ENCODE measurements at regions not wholly inside any gene's neighbourhood (a gene's known extent, or its start where the extent isn't known, plus 50 kb on each side); places are given as distances from the start of the nearest gene placed in this dataset.

GRCh38 chr12:71009430-71010142 lies 89.0 kb upstream of the PTPRR start:
- H3K9ac ChIP-seq (ENCODE audit: low read depth, low read length): no peak overlapping the region
- H3K27me3 ChIP-seq (ENCODE audit: control insufficient read depth, insufficient read depth, low read length): no peaks in the 10 kb centered on the region
- no peak overlapping the region for H3K4me2 ChIP-seq (ENCODE audit: low read length)
- H3K36me3 ChIP-seq (ENCODE audit: insufficient read depth, low read length): no peaks in the 10 kb centered on the region
- H3K9me3 ChIP-seq (replicated peaks; ENCODE audit: low read length): no peaks in the 10 kb centered on the region
- no peak overlapping the region for H3K4me3 ChIP-seq (ENCODE audit: low read length)
- peaks cover 18% of the 10 kb centered on the region for H3K4me1 ChIP-seq (ENCODE audit: control insufficient read depth, insufficient read depth, low read length)

DNA sequence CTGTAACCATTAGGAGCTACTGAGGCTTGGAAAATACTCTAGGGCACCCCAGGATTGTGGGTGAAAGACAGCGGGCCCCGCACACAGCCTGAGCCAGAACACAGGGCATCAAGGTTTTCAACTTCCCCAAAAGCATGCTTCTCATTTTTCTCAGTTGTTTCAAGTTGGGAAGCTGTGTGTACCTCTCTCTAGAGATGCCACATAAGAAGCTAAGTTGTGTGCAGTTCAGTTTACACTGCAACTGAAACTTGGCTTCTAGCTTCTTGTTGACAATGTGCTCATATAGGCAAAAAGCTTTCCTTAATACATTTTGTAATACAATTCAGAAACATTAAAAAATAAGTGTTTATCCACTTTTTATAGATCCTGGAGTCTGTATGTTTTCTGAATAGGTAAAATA lies 88.1 kb upstream of the PTPRR start:
- no peaks in the 10 kb centered on the region for H3K27me3 ChIP-seq (ENCODE audit: control insufficient read depth, insufficient read depth, low read length)
- no peak overlapping the region for H3K4me3 ChIP-seq (ENCODE audit: low read length)
- no peak overlapping the region for H3K9ac ChIP-seq (ENCODE audit: low read depth, low read length)
- H3K36me3 ChIP-seq (ENCODE audit: insufficient read depth, low read length): no peaks in the 10 kb centered on the region
- peaks cover 18% of the 10 kb centered on the region for H3K4me1 ChIP-seq (ENCODE audit: control insufficient read depth, insufficient read depth, low read length)
- no peak overlapping the region for H3K4me2 ChIP-seq (ENCODE audit: low read length)
- no peaks in the 10 kb centered on the region for H3K9me3 ChIP-seq (replicated peaks; ENCODE audit: low read length)

DNA sequence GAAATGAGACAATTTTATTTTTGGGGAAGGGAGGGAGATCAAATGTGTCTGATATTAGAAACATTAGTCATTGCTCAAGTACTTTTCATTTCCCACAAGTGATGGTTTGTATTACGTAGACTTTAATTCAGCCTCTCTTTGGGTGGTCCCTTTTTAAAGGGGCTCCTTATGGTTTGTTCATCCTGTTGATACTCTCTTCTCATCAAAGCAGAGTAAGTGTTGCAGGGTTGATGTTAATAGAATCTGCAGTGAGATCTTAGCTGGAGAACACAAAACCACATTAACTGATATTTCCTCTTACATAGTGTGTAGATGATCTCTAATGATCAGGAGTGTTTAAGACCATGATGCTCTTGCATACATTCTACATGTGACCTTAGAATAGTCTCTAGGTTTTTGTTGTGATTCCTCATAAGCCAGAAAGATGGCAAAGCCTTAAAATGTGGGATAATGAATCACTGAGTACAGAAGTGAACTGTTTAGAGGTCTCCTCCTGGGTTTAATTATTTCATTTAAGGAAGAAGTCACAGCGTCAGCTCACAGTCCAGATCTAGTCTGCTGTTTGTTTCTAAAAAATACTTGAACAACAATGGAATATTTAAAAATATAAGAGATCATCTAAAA lies 87.4 kb upstream of the PTPRR start:
- H3K9me3 ChIP-seq (replicated peaks; ENCODE audit: low read length): no peaks in the 10 kb centered on the region
- no peaks in the 10 kb centered on the region for H3K36me3 ChIP-seq (ENCODE audit: insufficient read depth, low read length)
- H3K4me2 ChIP-seq (ENCODE audit: low read length): no peak overlapping the region
- H3K4me3 ChIP-seq (ENCODE audit: low read length): no peak overlapping the region
- H3K9ac ChIP-seq (ENCODE audit: low read depth, low read length): no peak overlapping the region
- no peaks in the 10 kb centered on the region for H3K27me3 ChIP-seq (ENCODE audit: control insufficient read depth, insufficient read depth, low read length)
- peaks cover 23% of the 10 kb centered on the region for H3K4me1 ChIP-seq (ENCODE audit: control insufficient read depth, insufficient read depth, low read length)

DNA sequence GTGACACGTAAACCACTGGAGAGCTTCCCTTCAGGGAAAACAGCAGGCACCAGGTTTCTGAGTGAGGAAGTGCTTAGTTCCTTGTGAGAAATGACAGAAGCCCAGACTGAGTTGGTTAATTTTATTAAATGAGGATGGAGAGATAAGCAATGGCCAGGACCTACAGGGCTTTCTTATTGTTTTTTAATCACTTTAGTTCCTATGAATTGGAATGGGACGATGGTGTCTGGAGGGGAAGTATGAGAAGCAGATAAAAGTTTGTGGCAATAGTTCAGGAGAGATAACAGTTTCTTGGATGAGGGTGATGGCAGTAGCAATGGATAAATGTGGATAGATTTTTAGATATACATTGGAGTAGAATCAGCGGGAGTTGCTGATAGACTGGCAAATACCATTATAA lies 86.5 kb upstream of the PTPRR start:
- H3K4me2 ChIP-seq (ENCODE audit: low read length): no peak overlapping the region
- H3K4me1 ChIP-seq (ENCODE audit: control insufficient read depth, insufficient read depth, low read length): peaks cover 23% of the 10 kb centered on the region
- H3K36me3 ChIP-seq (ENCODE audit: insufficient read depth, low read length): no peaks in the 10 kb centered on the region
- no peak overlapping the region for H3K9ac ChIP-seq (ENCODE audit: low read depth, low read length)
- no peaks in the 10 kb centered on the region for H3K27me3 ChIP-seq (ENCODE audit: control insufficient read depth, insufficient read depth, low read length)
- H3K9me3 ChIP-seq (replicated peaks; ENCODE audit: low read length): no peaks in the 10 kb centered on the region
- H3K4me3 ChIP-seq (ENCODE audit: low read length): no peak overlapping the region

DNA sequence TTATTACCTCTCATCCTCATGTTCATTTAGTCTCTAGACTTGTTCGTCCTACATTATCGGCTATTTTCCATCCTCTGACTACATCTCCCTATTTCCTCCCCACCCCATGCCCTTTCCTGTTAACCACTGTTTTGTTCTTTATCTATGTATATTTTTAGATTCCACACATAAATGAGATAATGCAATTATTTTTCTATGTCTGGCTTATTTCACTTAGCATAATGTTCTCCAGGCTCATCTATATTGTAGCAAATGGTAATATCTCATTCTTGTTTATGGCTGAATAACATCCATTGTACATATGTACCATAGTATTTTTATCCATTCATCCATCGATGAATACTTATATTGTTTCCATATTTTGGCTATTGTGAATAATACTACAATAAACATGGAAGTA lies 84.6 kb upstream of the PTPRR start:
- Histone ChIP-seq H3K4me3 (ENCODE audit: low read length) (no peak overlapping the region), H3K9me3 (replicated peaks; ENCODE audit: low read length) (no peaks in the 10 kb centered on the region), H3K36me3 (ENCODE audit: insufficient read depth, low read length) (no peaks in the 10 kb centered on the region), H3K27me3 (ENCODE audit: control insufficient read depth, insufficient read depth, low read length) (no peaks in the 10 kb centered on the region), H3K4me2 (ENCODE audit: low read length) (no peak overlapping the region), H3K9ac (ENCODE audit: low read depth, low read length) (no peak overlapping the region), H3K4me1 (ENCODE audit: control insufficient read depth, insufficient read depth, low read length) (peaks cover 15% of the 10 kb centered on the region)

- Histone ChIP-seq H3K27me3 (ENCODE audit: control insufficient read depth, insufficient read depth, low read length) (no peaks in the 10 kb centered on the region), H3K9ac (ENCODE audit: low read depth, low read length) (no peak overlapping the region), H3K36me3 (ENCODE audit: insufficient read depth, low read length) (no peaks in the 10 kb centered on the region), H3K4me3 (ENCODE audit: low read length) (no peak overlapping the region), H3K4me1 (ENCODE audit: control insufficient read depth, insufficient read depth, low read length) (peaks cover 15% of the 10 kb centered on the region), H3K4me2 (ENCODE audit: low read length) (no peak overlapping the region), H3K9me3 (replicated peaks; ENCODE audit: low read length) (no peaks in the 10 kb centered on the region)
These were observed 84.0 kb upstream of the PTPRR start for GRCh38 chr12:71004578-71004977.

GRCh38 chr12:71000748-71001147 lies 80.2 kb upstream of the PTPRR start:
- H3K4me2 ChIP-seq (ENCODE audit: low read length): no peak overlapping the region
- H3K4me3 ChIP-seq (ENCODE audit: low read length): no peak overlapping the region
- H3K4me1 ChIP-seq (ENCODE audit: control insufficient read depth, insufficient read depth, low read length): peaks cover 16% of the 10 kb centered on the region
- no peaks in the 10 kb centered on the region for H3K36me3 ChIP-seq (ENCODE audit: insufficient read depth, low read length)
- H3K9ac ChIP-seq (ENCODE audit: low read depth, low read length): no peak overlapping the region
- H3K27me3 ChIP-seq (ENCODE audit: control insufficient read depth, insufficient read depth, low read length): no peaks in the 10 kb centered on the region
- no peaks in the 10 kb centered on the region for H3K9me3 ChIP-seq (replicated peaks; ENCODE audit: low read length)

DNA sequence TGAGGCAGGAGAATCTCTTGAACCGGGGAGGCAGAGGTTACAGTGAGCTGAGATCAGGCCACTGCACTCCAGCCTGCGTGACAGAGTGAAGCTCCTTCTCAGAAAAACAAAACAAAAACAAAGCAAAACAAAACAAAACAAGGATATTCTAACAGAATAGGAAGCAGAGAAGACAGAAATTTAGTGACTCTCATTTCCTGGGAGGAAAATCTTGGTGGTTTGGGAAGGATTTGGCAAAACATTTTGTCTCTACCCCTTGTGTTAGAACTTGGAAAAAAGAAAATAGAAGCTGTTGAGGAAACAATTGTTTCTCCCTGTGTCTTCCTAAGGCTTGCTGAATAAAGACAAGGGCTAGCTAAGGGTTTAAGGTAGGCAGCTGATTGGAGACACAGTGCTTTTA lies 79.7 kb upstream of the PTPRR start:
- no peak overlapping the region for H3K4me2 ChIP-seq (ENCODE audit: low read length)

DNA sequence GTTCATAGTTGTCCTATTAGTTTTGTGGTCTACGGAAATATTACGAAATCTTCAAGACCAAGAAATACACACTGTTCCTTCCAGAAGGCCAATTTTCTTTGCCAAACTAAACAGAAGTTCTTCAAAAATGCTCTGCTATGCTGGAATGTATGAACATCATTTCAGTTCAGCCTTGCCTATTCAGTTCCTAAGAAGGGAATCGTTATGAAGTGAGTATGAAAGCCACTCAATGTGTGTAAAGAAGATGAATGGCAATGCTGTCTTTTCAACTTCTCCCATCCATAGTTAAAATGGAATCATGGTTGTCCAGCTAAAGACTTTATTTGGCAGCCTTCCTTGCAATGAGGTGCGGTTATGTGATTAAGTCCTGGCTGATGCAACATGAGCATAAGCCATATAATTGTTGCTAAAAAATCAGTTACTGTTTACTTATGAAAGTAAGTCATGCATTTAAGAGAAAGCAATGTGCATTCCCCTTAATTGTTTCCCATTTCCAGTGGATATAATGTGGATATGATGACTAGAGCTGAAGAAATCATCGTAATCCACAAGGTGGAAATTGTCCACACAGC lies 73.8 kb upstream of the PTPRR start:
- H3K4me2 ChIP-seq (ENCODE audit: low read length): peak overlapping the region; percentile 52
- H3K9ac ChIP-seq (ENCODE audit: low read depth, low read length): peak overlapping the region; percentile 46
- H3K27me3 ChIP-seq (ENCODE audit: control insufficient read depth, insufficient read depth, low read length): no peaks in the 10 kb centered on the region
- H3K4me3 ChIP-seq (ENCODE audit: low read length): peak overlapping the region; percentile 19
- no peaks in the 10 kb centered on the region for H3K9me3 ChIP-seq (replicated peaks; ENCODE audit: low read length)
- H3K4me1 ChIP-seq (ENCODE audit: control insufficient read depth, insufficient read depth, low read length): peaks cover 25% of the 10 kb centered on the region
- H3K36me3 ChIP-seq (ENCODE audit: insufficient read depth, low read length): no peaks in the 10 kb centered on the region

More for the DNA sequence above, 79.7 kb upstream of the PTPRR start:
- no peak overlapping the region for H3K4me3 ChIP-seq (ENCODE audit: low read length)
- H3K4me1 ChIP-seq (ENCODE audit: control insufficient read depth, insufficient read depth, low read length): peaks cover 21% of the 10 kb centered on the region
- H3K9me3 ChIP-seq (replicated peaks; ENCODE audit: low read length): no peaks in the 10 kb centered on the region
- H3K36me3 ChIP-seq (ENCODE audit: insufficient read depth, low read length): no peaks in the 10 kb centered on the region
- no peak overlapping the region for H3K9ac ChIP-seq (ENCODE audit: low read depth, low read length)
- no peaks in the 10 kb centered on the region for H3K27me3 ChIP-seq (ENCODE audit: control insufficient read depth, insufficient read depth, low read length)

DNA sequence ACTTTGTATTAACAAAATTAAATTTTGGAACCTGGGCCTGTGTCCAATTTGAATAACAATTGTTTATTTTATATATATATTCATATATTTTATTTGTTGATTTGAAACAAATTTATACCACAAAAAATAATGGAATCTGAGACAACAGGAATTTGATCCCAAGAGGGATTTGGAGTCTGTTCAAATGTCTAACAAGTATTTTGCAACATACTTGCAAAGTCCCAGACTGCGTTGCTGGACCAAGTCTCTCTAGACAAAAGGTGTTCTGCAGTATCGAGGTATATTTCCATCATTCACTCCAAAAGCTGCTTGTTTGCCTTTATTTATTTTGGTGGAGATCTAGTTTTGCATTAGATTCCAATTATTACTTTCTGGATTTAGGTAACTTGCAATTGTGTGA lies 68.7 kb upstream of the PTPRR start:
- Histone ChIP-seq H3K9me3 (replicated peaks; ENCODE audit: low read length) (no peaks in the 10 kb centered on the region), H3K27me3 (ENCODE audit: control insufficient read depth, insufficient read depth, low read length) (no peaks in the 10 kb centered on the region), H3K36me3 (ENCODE audit: insufficient read depth, low read length) (no peaks in the 10 kb centered on the region), H3K4me1 (ENCODE audit: control insufficient read depth, insufficient read depth, low read length) (peaks cover 21% of the 10 kb centered on the region), H3K4me3 (ENCODE audit: low read length) (no peak overlapping the region), H3K4me2 (ENCODE audit: low read length) (no peak overlapping the region), H3K9ac (ENCODE audit: low read depth, low read length) (no peak overlapping the region)

- Histone ChIP-seq H3K9me3 (replicated peaks; ENCODE audit: low read length) (no peaks in the 10 kb centered on the region), H3K4me2 (ENCODE audit: low read length) (no peak overlapping the region), H3K36me3 (ENCODE audit: insufficient read depth, low read length) (no peaks in the 10 kb centered on the region), H3K27me3 (ENCODE audit: control insufficient read depth, insufficient read depth, low read length) (no peaks in the 10 kb centered on the region), H3K4me3 (ENCODE audit: low read length) (no peak overlapping the region), H3K9ac (ENCODE audit: low read depth, low read length) (no peak overlapping the region), H3K4me1 (ENCODE audit: control insufficient read depth, insufficient read depth, low read length) (peaks cover 33% of the 10 kb centered on the region)
These were observed 65.3 kb upstream of the PTPRR start for GRCh38 chr12:70985850-70986249.

- H3K36me3 ChIP-seq (ENCODE audit: insufficient read depth, low read length): no peaks in the 10 kb centered on the region
- H3K4me2 ChIP-seq (ENCODE audit: low read length): no peak overlapping the region
- peaks cover 33% of the 10 kb centered on the region for H3K4me1 ChIP-seq (ENCODE audit: control insufficient read depth, insufficient read depth, low read length)
- H3K9me3 ChIP-seq (replicated peaks; ENCODE audit: low read length): no peaks in the 10 kb centered on the region
- H3K27me3 ChIP-seq (ENCODE audit: control insufficient read depth, insufficient read depth, low read length): no peaks in the 10 kb centered on the region
- no peak overlapping the region for H3K4me3 ChIP-seq (ENCODE audit: low read length)
- H3K9ac ChIP-seq (ENCODE audit: low read depth, low read length): no peak overlapping the region
These were observed 63.2 kb upstream of the PTPRR start for GRCh38 chr12:70983692-70984091.

Measured in skeletal muscle satellite cell (primary cell).